K562 (cell line): ENCODE measurements at regions not wholly inside any gene's neighbourhood (a gene's known extent, or its start where the extent isn't known, plus 50 kb on each side); places are given as distances from the start of the nearest gene placed in this dataset.

Experiments
- ATAC-seq: fragments of 200-7000 bp; cut with Tn5 transposase; 3 replicates; pipeline ENCODE4 v1.9.1; 2020; ENCODE audit warnings: moderate library complexity
- BruUV-seq: library from RNA; stranded (reverse); fragments of 400-500 nt; replicated peaks from 2 replicates; lab custom pipeline; 2021; lab: Mats Ljungman, UMichigan
- CTCF ChIA-PET: fragments of 300-600 bp; formaldehyde crosslinking; extraction: SDS; loops from one replicate; lab custom pipeline; 2021; ENCODE audit warnings: low intra/inter-chr PET ratio; lab: Yijun Ruan, JAX
- POLR2A ChIA-PET: fragments of 300-600, 350-650 bp; sonication (Branson Sonifier 250); formaldehyde crosslinking; extraction: SDS; loops from one replicate; lab custom pipeline; 2021; ENCODE audit warnings: antibody characterized with exemption, inconsistent platforms; lab: Yijun Ruan, JAX
- DNase-seq, 4 experiments: peaks; one replicate each; pipeline versions ENCODE4 v3.0.0 to v3.0.0-alpha.2; 2011 to 2018; ENCODE audit warnings: low spot score in 3 of 4, mixed read lengths in 3 of 4; ENCODE audit errors: extremely low read depth in 1 of 4
- FAIRE-seq: peaks from 2 replicates; lab custom pipeline; 2011; peaks lifted over from hg19 to GRCh38; lab: Jason Lieb, UNC
- H2AFZ ChIP-seq: 2 replicates; pipeline ENCODE4 v1.6.0; 2011; ENCODE audit warnings: low read depth, low read length, control low read depth, inconsistent platforms
- H3K27ac ChIP-seq: fragments of 200-600 bp; 3 replicates; pipeline ENCODE4 v1.8.0; 2011; ENCODE audit warnings: low read depth, mild to moderate bottlenecking, control low read depth, inconsistent platforms, low read length, moderate library complexity, mixed read lengths; ENCODE audit errors: extremely low read depth
- H3K27me3 ChIP-seq, 2 experiments: fragments of 300-600 bp in 1 of 2; 2 replicates in 1 of 2; 3 replicates in 1 of 2; pipeline versions ENCODE4 v1.6.0 to v1.8.0; 2011; ENCODE audit warnings: inconsistent platforms in 2 of 2, low read length in 2 of 2, mild to moderate bottlenecking in 1 of 2, mixed read lengths in 1 of 2, moderate library complexity in 1 of 2; ENCODE audit not compliant: control insufficient read depth in 2 of 2, insufficient read depth in 2 of 2
- H3K36me3 ChIP-seq: fragments of 300-600 bp; 3 replicates; pipeline ENCODE4 v1.8.0; 2011; ENCODE audit warnings: mild to moderate bottlenecking, low read length, inconsistent platforms; ENCODE audit not compliant: control insufficient read depth, insufficient read depth
- H3K4me1 ChIP-seq, 2 experiments: fragments of 200-600 bp in 1 of 2; replicated peaks in 1 of 2; 2 replicates in 1 of 2; 3 replicates in 1 of 2; pipeline versions ENCODE4 v1.5.1 to v1.8.0; 2011; ENCODE audit warnings: inconsistent platforms in 2 of 2, low read length in 2 of 2, mild to moderate bottlenecking in 1 of 2, mixed read lengths in 1 of 2, moderate library complexity in 1 of 2; ENCODE audit not compliant: control insufficient read depth in 2 of 2, insufficient read depth in 2 of 2
- H3K4me2 ChIP-seq: 2 replicates; pipeline ENCODE4 v1.6.1; 2011; ENCODE audit warnings: low read length, control low read depth, inconsistent platforms, mixed read lengths; ENCODE audit not compliant: insufficient read depth
- H3K4me3 ChIP-seq: fragments of 200-600 bp; sonication (generic), shearing (Covaris generic); 2 replicates; pipeline ENCODE4 v1.5.1; 2016; ENCODE audit warnings: control low read depth, inconsistent platforms
- H3K79me2 ChIP-seq: fragments of 200-600 bp; 3 replicates; pipeline ENCODE4 v1.8.0; 2011; ENCODE audit warnings: low read length, inconsistent platforms; ENCODE audit not compliant: control insufficient read depth, insufficient read depth
- H3K9ac ChIP-seq, 2 experiments: 2 replicates each; pipeline versions ENCODE4 v1.6.0 to v1.6.1; 2011; ENCODE audit warnings: low read depth in 2 of 2, low read length in 2 of 2, control low read depth in 1 of 2, inconsistent platforms in 1 of 2, mild to moderate bottlenecking in 1 of 2, mixed read lengths in 1 of 2; ENCODE audit not compliant: insufficient read depth in 1 of 2
- H3K9me1 ChIP-seq: one replicate; pipeline ENCODE4 v1.6.0; 2011; ENCODE audit warnings: inconsistent platforms, mild to moderate bottlenecking, low read length, moderate library complexity; ENCODE audit not compliant: control insufficient read depth, insufficient read depth
- H3K9me3 ChIP-seq: replicated peaks from 2 replicates; pipeline ENCODE4 v1.5.1; 2011; ENCODE audit warnings: low read depth, low read length, inconsistent platforms; ENCODE audit not compliant: control insufficient read depth, insufficient read depth
- H4K20me1 ChIP-seq: replicated peaks from 2 replicates; pipeline ENCODE4 v1.6.1; 2011; ENCODE audit warnings: low read length, inconsistent platforms, mixed read lengths; ENCODE audit not compliant: control insufficient read depth, insufficient read depth
- BDP1 ChIP-seq: IDR thresholded peaks from 3 replicates; pipeline ENCODE4 v1.6.1; 2011; ENCODE audit not compliant: insufficient read length, insufficient read depth
- EHMT2 ChIP-seq: fragments of 450-650 bp; IDR thresholded peaks from 2 replicates; pipeline ENCODE4 v1.6.1; 2018; ENCODE audit warnings: antibody characterized with exemption
- HDAC2 ChIP-seq: fragments of 450-650 bp; IDR thresholded peaks from 2 replicates; pipeline ENCODE4 v1.6.1; 2016; ENCODE audit warnings: mild to moderate bottlenecking
- KAT2B ChIP-seq: IDR thresholded peaks from one replicate; pipeline ENCODE4 v1.6.1; 2012; ENCODE audit warnings: low read depth, mild to moderate bottlenecking, control low read depth, inconsistent platforms, low read length, moderate library complexity
- MTA1 ChIP-seq: fragments of 450-650 bp; IDR thresholded peaks from 2 replicates; pipeline ENCODE4 v1.6.1; 2017; ENCODE audit warnings: borderline replicate concordance
- NONO ChIP-seq, 2 experiments: fragments of 200-400 bp in 1 of 2; fragments of 450-650 bp in 1 of 2; formaldehyde crosslinking in 1 of 2; IDR thresholded peaks; 2 replicates each; pipeline ENCODE4 v1.6.1; 2017; ENCODE audit warnings: low read depth in 2 of 2, mild to moderate bottlenecking in 2 of 2, moderate library complexity in 2 of 2, low read length in 1 of 2
- RBM15 ChIP-seq: fragments of 200-400 bp; formaldehyde crosslinking; IDR thresholded peaks from 2 replicates; pipeline ENCODE4 v1.6.1; 2018; ENCODE audit warnings: mild to moderate bottlenecking, low read length, moderate library complexity; ENCODE audit not compliant: insufficient read depth
- RNF219 ChIP-seq: fragments of 250-450 bp; sonication (Bioruptor Pico); IDR thresholded peaks from 2 replicates; pipeline ENCODE4 v1.5.0; 2022; ENCODE audit warnings: mild to moderate bottlenecking
- RUNX1 ChIP-seq: sonication (generic); IDR thresholded peaks from 2 replicates; pipeline ENCODE4 v1.6.1; 2016; ENCODE audit warnings: antibody characterized with exemption, low read depth
- SAFB ChIP-seq: fragments of 200-400 bp; formaldehyde crosslinking; IDR thresholded peaks from 2 replicates; pipeline ENCODE4 v1.6.1; 2017; ENCODE audit warnings: low read depth, low read length, borderline replicate concordance
- SIN3B ChIP-seq: fragments of 450-650 bp; IDR thresholded peaks from 2 replicates; pipeline ENCODE4 v1.6.1; 2017; ENCODE audit warnings: low read depth, mild to moderate bottlenecking, moderate library complexity
- YBX1 ChIP-seq: fragments of 450-650 bp; IDR thresholded peaks from 2 replicates; pipeline ENCODE4 v1.7.1; 2016; ENCODE audit warnings: mild to moderate bottlenecking
- ZNF197 ChIP-seq: fragments of 200-800 bp; sonication (Bioruptor generic); IDR thresholded peaks from 2 replicates; pipeline ENCODE4 v1.6.1; 2016; ENCODE audit warnings: low read depth, missing genetic modification characterization, missing compliant biosample characterization
- WGBS: fragments of 100-300 bp; shearing (Covaris generic); methylation state at CpG from one replicate; pipeline ENCODE4 v1.1.6; 2016; ENCODE audit warnings: low coverage, mixed read lengths; ENCODE audit not compliant: insufficient coverage; ENCODE audit errors: missing lambda C conversion rate; 5-methylcytosine and 5-hydroxymethylcytosine counted together
- in situ Hi-C: fragments of 300-500 bp; cut with MboI; formaldehyde crosslinking; loops from 4 replicates; pipeline ENCODE4 v1.15.0; 2018; ENCODE audit warnings: inconsistent platforms, mixed read lengths
- intact Hi-C: fragments of 100-400 bp; cut with micrococcal nuclease; formaldehyde crosslinking; loops from 2 replicates; pipeline ENCODE4 v1.14.2; 2022
- TF ChIP-seq, protein P1 (sequence below): sonication (generic); formaldehyde crosslinking; IDR thresholded peaks from 2 replicates; pipeline ENCODE4 v1.8.0; 2022; ENCODE audit warnings: mild to moderate bottlenecking, missing genetic modification reagents
- TF ChIP-seq, protein P2 (sequence below): fragments of 250-450 bp; sonication (Bioruptor Pico); IDR thresholded peaks from 2 replicates; pipeline ENCODE4 v1.8.0; 2021; ENCODE audit warnings: borderline replicate concordance, mild to moderate bottlenecking, moderate library complexity; ENCODE audit not compliant: poor library complexity, severe bottlenecking

DNA sequence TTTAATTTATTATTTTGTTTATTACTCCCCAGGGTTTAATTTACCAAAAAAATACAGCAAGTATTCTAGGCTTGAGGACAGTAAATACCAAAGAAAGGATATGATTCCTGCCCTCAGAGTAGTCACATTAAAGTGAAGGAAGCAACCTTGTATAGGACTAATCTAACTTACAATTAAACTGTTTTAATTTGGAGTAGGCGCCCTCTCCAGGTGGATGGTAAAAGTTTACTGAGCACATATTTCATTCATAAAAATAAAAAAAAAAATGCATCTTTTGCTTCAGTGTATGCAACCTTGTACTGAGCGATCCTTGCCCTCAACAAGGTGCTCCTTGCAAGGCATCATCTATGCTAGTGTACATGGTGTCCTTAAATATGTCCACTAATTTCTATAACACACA lies 72.0 kb upstream of the MAGEB16 start:
- ATAC-seq (no peak), DNase-seq (no peak), FAIRE-seq (no peak)
- ChIA-PET CTCF (no interaction called here), POLR2A (no interaction called here)
- no peaks in the 10 kb centered on the region for H3K9me1 ChIP-seq
- H4K20me1 ChIP-seq = no peaks in the 10 kb centered on the region
- BruUV-seq = no TSS peak
- no peak overlapping the region for H2AFZ ChIP-seq
- H3K9me3 ChIP-seq = no peaks in the 10 kb centered on the region
- no peaks in the 10 kb centered on the region for H3K27me3 ChIP-seq
- in situ Hi-C loops = no loop called here
- intact Hi-C loops = no loop called here
- no peak overlapping the region for H3K9ac ChIP-seq
- no peak overlapping the region for H3K4me2 ChIP-seq
- no peak overlapping the region for H3K4me3 ChIP-seq
- 0% methylated on average over 2 of the region's 2 CpGs for whole genome bisulfite sequencing
- no peaks in the 10 kb centered on the region for H3K4me1 ChIP-seq
- TF ChIP-seq SAFB = no peak
- TF ChIP-seq RNF219 (CRISPR knock-in tag) = no peak
- no peak for TF ChIP-seq HDAC2
- TF ChIP-seq BDP1 = no peak
- no peak for TF ChIP-seq KAT2B
- no peak for TF ChIP-seq SIN3B
- no peak for TF ChIP-seq EHMT2
- TF ChIP-seq, protein P1, sequence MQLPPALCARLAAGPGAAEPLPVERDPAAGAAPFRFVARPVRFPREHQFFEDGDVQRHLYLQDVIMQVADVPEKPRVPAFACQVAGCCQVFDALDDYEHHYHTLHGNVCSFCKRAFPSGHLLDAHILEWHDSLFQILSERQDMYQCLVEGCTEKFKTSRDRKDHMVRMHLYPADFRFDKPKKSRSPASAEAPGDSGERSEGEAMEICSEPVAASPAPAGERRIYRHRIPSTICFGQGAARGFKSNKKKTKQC = no peak
- TF ChIP-seq MTA1 = no peak
- no peak for TF ChIP-seq YBX1
- no peak for TF ChIP-seq ZNF197
- TF ChIP-seq, protein P2, sequence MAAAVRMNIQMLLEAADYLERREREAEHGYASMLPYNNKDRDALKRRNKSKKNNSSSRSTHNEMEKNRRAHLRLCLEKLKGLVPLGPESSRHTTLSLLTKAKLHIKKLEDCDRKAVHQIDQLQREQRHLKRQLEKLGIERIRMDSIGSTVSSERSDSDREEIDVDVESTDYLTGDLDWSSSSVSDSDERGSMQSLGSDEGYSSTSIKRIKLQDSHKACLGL (CRISPR knock-in tag) = no peak
- no peak for TF ChIP-seq RUNX1
- TF ChIP-seq NONO (IDR thresholded peaks at IDR 0.05; ENCODE audit: low read depth in 2 of 2, low read length in 1 of 2) = no peak
- no peak for TF ChIP-seq RBM15
- no peaks in the 10 kb centered on the region for H3K36me3 ChIP-seq
- no peaks in the 10 kb centered on the region for H3K79me2 ChIP-seq
- no peak overlapping the region for H3K27ac ChIP-seq
